ENCODE measurements at regions not wholly inside any gene's neighbourhood (a gene's known extent, or its start where the extent isn't known, plus 50 kb on each side); places are given as distances from the start of the nearest gene placed in this dataset.

- TF ChIP-seq CTCF (IDR thresholded peaks at IDR 0.05; ENCODE audit: low read length) (no peak), EZH2 (optimal IDR thresholded peaks at IDR 0.05; ENCODE audit: low read depth, low read length) (no peak), EZH2phosphoT487 (IDR thresholded peaks at IDR 0.05; ENCODE audit: low read length) (no peak)
These were observed 608.3 kb upstream of the PKN2 start for GRCh38 chr1:88075813-88076212.
